Effector memory CD8-positive, alpha-beta T cell (primary cell): ENCODE measurements at regions not wholly inside any gene's neighbourhood (a gene's known extent, or its start where the extent isn't known, plus 50 kb on each side); places are given as distances from the start of the nearest gene placed in this dataset.

Source experiments
- ATAC-seq: fragments of 150-1000 bp; cut with Tn5 transposase; replicated peaks from 2 replicates; pipeline ENCODE4 v1.10.0; 2021; ENCODE audit warnings: mild to moderate bottlenecking, moderate library complexity
- DNase-seq, 3 experiments: peaks; one replicate each; pipeline ENCODE4 v3.0.0; 2021
- H3K27ac Mint-ChIP-seq, 2 donors: one replicate each; pipeline ENCODE4 v1.8.0; 2022; ENCODE audit warnings: mild to moderate bottlenecking in 2 of 2, mixed read lengths in 2 of 2, moderate library complexity in 2 of 2
- H3K27me3 Mint-ChIP-seq, 2 donors: one replicate each; pipeline ENCODE4 v1.8.0; 2022; ENCODE audit warnings: mixed read lengths in 2 of 2
- H3K36me3 Mint-ChIP-seq: one replicate; pipeline ENCODE4 v1.8.0; 2022; ENCODE audit warnings: mild to moderate bottlenecking, moderate library complexity, mixed read lengths; ENCODE audit not compliant: insufficient read depth
- H3K4me1 Mint-ChIP-seq, 2 donors: one replicate each; pipeline ENCODE4 v1.8.0; 2022; ENCODE audit warnings: low read depth in 2 of 2, mixed read lengths in 2 of 2
- H3K4me3 Mint-ChIP-seq, 2 donors: one replicate each; pipeline ENCODE4 v1.8.0; 2022; ENCODE audit warnings: mild to moderate bottlenecking in 2 of 2, mixed read lengths in 2 of 2, moderate library complexity in 2 of 2
- H3K9me3 Mint-ChIP-seq, 2 donors: one replicate each; pipeline ENCODE4 v1.8.0; 2022; ENCODE audit warnings: mixed read lengths in 2 of 2

GRCh38 chrX:97806238-97806637 lies 922.5 kb downstream of the RPA4 start:
- no peaks in the 10 kb centered on the region for H3K9me3 Mint-ChIP-seq
- ATAC-seq (no peak), DNase-seq (no peak)
- no peak overlapping the region for H3K4me3 Mint-ChIP-seq
- no peak overlapping the region for H3K27ac Mint-ChIP-seq
- no peaks in the 10 kb centered on the region for H3K4me1 Mint-ChIP-seq
- H3K36me3 Mint-ChIP-seq, result no peaks in the 10 kb centered on the region
- H3K27me3 Mint-ChIP-seq, result no peaks in the 10 kb centered on the region

GRCh38 chrX:97806946-97807345 lies 923.2 kb downstream of the RPA4 start:
- Mint-ChIP-seq H3K4me1 (no peaks in the 10 kb centered on the region), H3K9me3 (no peaks in the 10 kb centered on the region), H3K27me3 (no peaks in the 10 kb centered on the region), H3K36me3 (no peaks in the 10 kb centered on the region), H3K4me3 (no peak overlapping the region), H3K27ac (no peak overlapping the region)
- DNase-seq (no peak), ATAC-seq (no peak)

- H3K36me3 Mint-ChIP-seq, result no peaks in the 10 kb centered on the region
- peaks cover 0 to under 1% of the 10 kb centered on the region in 2 donors for H3K9me3 Mint-ChIP-seq
- no peak for DNase-seq
- no peak overlapping the region for H3K27ac Mint-ChIP-seq
- H3K27me3 Mint-ChIP-seq, result no peaks in the 10 kb centered on the region
- H3K4me3 Mint-ChIP-seq, result no peak overlapping the region
- H3K4me1 Mint-ChIP-seq, result no peaks in the 10 kb centered on the region
- ATAC-seq, result no peak
Observed at GRCh38 chrX:97820170-97820569, 936.5 kb downstream of the RPA4 start.

- no peak overlapping the region for H3K27ac Mint-ChIP-seq
- no peak for ATAC-seq
- H3K36me3 Mint-ChIP-seq, result no peaks in the 10 kb centered on the region
- no peak overlapping the region for H3K4me3 Mint-ChIP-seq
- DNase-seq, result no peak
- no peaks in the 10 kb centered on the region for H3K27me3 Mint-ChIP-seq
- H3K9me3 Mint-ChIP-seq, result peaks cover 0 to 4% of the 10 kb centered on the region in 2 donors
- no peaks in the 10 kb centered on the region for H3K4me1 Mint-ChIP-seq
Observed at GRCh38 chrX:97828471-97828870, 944.8 kb downstream of the RPA4 start.

GRCh38 chrX:97835969-97836368 lies 952.3 kb downstream of the RPA4 start:
- DNase-seq (no peak), ATAC-seq (no peak)
- Mint-ChIP-seq H3K9me3 (peaks cover 0 to 4% of the 10 kb centered on the region in 2 donors), H3K36me3 (no peaks in the 10 kb centered on the region), H3K27me3 (no peaks in the 10 kb centered on the region), H3K4me1 (no peaks in the 10 kb centered on the region), H3K4me3 (no peak overlapping the region), H3K27ac (no peak overlapping the region)

GRCh38 chrX:97841544-97842179 lies 958.0 kb downstream of the RPA4 start:
- H3K27ac Mint-ChIP-seq, result no peak overlapping the region
- peaks cover 6 to 22% of the 10 kb centered on the region in 2 donors for H3K9me3 Mint-ChIP-seq
- no peak for DNase-seq
- ATAC-seq, result no peak
- no peaks in the 10 kb centered on the region for H3K4me1 Mint-ChIP-seq
- no peaks in the 10 kb centered on the region for H3K36me3 Mint-ChIP-seq
- no peak overlapping the region for H3K4me3 Mint-ChIP-seq
- no peaks in the 10 kb centered on the region for H3K27me3 Mint-ChIP-seq

- H3K4me3 Mint-ChIP-seq, result no peak overlapping the region
- no peaks in the 10 kb centered on the region for H3K27me3 Mint-ChIP-seq
- no peaks in the 10 kb centered on the region for H3K36me3 Mint-ChIP-seq
- H3K27ac Mint-ChIP-seq, result no peak overlapping the region
- ATAC-seq (no peak), DNase-seq (no peak)
- H3K9me3 Mint-ChIP-seq, result peaks cover 6 to 22% of the 10 kb centered on the region in 2 donors
- H3K4me1 Mint-ChIP-seq, result no peaks in the 10 kb centered on the region
Observed at GRCh38 chrX:97842468-97843199, 958.9 kb downstream of the RPA4 start.

GRCh38 chrX:97843200-97843811 lies 959.6 kb downstream of the RPA4 start:
- no peak for DNase-seq
- peaks cover 0 to 3% of the 10 kb centered on the region in 2 donors for H3K4me1 Mint-ChIP-seq
- H3K4me3 Mint-ChIP-seq, result no peak overlapping the region
- no peaks in the 10 kb centered on the region for H3K27me3 Mint-ChIP-seq
- no peak for ATAC-seq
- H3K36me3 Mint-ChIP-seq, result no peaks in the 10 kb centered on the region
- H3K9me3 Mint-ChIP-seq, result peaks cover 11 to 27% of the 10 kb centered on the region in 2 donors
- no peak overlapping the region for H3K27ac Mint-ChIP-seq

GRCh38 chrX:97844161-97844560 lies 960.5 kb downstream of the RPA4 start:
- Mint-ChIP-seq H3K9me3 (peaks cover 12 to 34% of the 10 kb centered on the region in 2 donors), H3K36me3 (no peaks in the 10 kb centered on the region), H3K27ac (no peak overlapping the region), H3K4me1 (peaks cover 0 to 3% of the 10 kb centered on the region in 2 donors), H3K4me3 (no peak overlapping the region), H3K27me3 (no peaks in the 10 kb centered on the region)
- no peak for ATAC-seq
- no peak for DNase-seq

GRCh38 chrX:97844943-97845342 lies 961.2 kb downstream of the RPA4 start:
- Mint-ChIP-seq H3K36me3 (no peaks in the 10 kb centered on the region), H3K4me3 (no peak overlapping the region), H3K9me3 (peaks cover 12 to 34% of the 10 kb centered on the region in 2 donors), H3K27ac (no peak overlapping the region), H3K27me3 (no peaks in the 10 kb centered on the region), H3K4me1 (peaks cover 0 to 3% of the 10 kb centered on the region in 2 donors)
- ATAC-seq (no peak), DNase-seq (no peak)

- ATAC-seq (no peak), DNase-seq (no peak)
- Mint-ChIP-seq H3K4me3 (no peak overlapping the region), H3K27ac (no peak overlapping the region), H3K36me3 (no peaks in the 10 kb centered on the region), H3K27me3 (no peaks in the 10 kb centered on the region), H3K9me3 (peaks cover 12 to 34% of the 10 kb centered on the region in 2 donors), H3K4me1 (peaks cover 0 to 3% of the 10 kb centered on the region in 2 donors)
Observed at GRCh38 chrX:97845451-97845850, 961.7 kb downstream of the RPA4 start.

- DNase-seq, result no peak
Observed at GRCh38 chrX:97846228-97846627, 962.5 kb downstream of the RPA4 start.

GRCh38 chrX:97846718-97847237 lies 963.1 kb downstream of the RPA4 start:
- Mint-ChIP-seq H3K9me3 (peaks cover 12 to 34% of the 10 kb centered on the region in 2 donors), H3K27ac (no peak overlapping the region), H3K36me3 (no peaks in the 10 kb centered on the region), H3K4me3 (no peak overlapping the region), H3K4me1 (peaks cover 0 to 3% of the 10 kb centered on the region in 2 donors), H3K27me3 (no peaks in the 10 kb centered on the region)
- no peak for DNase-seq
- no peak for ATAC-seq

More at GRCh38 chrX:97846228-97846627, 962.5 kb downstream of the RPA4 start:
- peaks cover 12 to 34% of the 10 kb centered on the region in 2 donors for H3K9me3 Mint-ChIP-seq
- H3K27me3 Mint-ChIP-seq, result no peaks in the 10 kb centered on the region
- no peak overlapping the region for H3K27ac Mint-ChIP-seq
- ATAC-seq, result no peak
- no peak overlapping the region for H3K4me3 Mint-ChIP-seq
- H3K4me1 Mint-ChIP-seq, result peaks cover 0 to 3% of the 10 kb centered on the region in 2 donors
- no peaks in the 10 kb centered on the region for H3K36me3 Mint-ChIP-seq
